ENCODE measurements at regions not wholly inside any gene's neighbourhood (a gene's known extent, or its start where the extent isn't known, plus 50 kb on each side); places are given as distances from the start of the nearest gene placed in this dataset.
A peak's percentile ranks its signal among the peaks of the same experiment; 100 is the strongest.
"Not testable (repeated sequence)": the region's sequence is repeated elsewhere in the genome, so short reads cannot be mapped to it uniquely, and the experiment has no call there.

DNA sequence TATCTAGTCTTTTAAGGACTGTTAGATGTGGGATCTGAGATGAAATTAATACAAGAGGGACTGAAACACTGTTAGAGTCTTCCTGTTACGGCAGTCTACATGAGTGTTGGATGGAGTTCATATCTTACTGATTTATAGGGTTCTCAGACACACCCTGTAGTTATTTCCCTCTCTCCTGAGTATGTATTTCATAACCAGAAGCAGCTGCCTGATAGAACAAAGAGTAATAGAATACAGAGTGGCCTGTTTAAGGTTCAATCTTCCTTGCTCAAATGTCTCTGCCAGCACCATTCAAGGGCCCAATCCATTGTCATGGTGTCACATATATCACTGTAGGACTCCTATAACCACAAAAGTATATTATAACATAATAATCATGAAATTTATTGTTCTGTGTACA, 1229.1 kb upstream of the ACVR2A start:
- no peak for DNase-seq (ENCODE audit: low read depth in 2 of 2)

DNA sequence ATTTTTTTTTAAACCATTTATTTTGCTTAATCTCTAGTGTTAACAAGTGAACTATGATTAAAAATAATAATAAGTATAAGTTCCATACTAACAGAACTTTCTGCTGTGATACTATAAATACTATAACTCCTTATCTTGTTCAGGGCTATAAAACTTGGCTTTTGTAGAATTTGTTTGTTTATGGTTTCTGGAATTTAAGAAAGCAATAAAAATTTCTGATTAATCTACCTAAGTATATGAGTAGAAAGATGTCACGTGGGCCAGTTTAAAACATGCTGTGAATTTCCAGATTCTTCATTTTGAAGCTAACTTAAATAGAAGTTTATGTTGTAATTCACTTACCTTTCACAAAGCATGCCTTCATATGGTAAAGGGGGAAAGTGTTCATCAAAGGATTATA, 1236.3 kb upstream of the ACVR2A start:
- DNase-seq (ENCODE audit: low read depth in 2 of 2) = no peak

DNA sequence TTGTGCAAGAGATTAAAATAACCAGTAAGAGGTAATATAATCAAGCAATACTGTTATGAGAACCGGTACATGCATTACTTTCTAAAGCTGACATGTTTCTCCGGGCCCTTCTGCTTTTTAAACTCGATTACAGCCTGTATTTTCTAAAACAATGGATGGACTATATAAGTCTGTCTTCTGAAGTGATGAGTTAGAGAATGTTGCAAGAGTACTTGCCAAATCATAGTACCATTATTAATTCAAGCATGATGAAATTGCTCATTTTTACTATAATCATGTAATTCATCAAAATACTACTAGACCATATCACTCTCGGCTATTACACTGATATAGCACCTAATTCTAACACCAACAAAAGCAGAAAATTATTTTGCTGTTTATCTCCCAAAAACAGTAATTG, 1240.3 kb upstream of the ACVR2A start:
- DNase-seq (ENCODE audit: low read depth in 2 of 2) = no peak

- no peak for DNase-seq (ENCODE audit: low read depth in 2 of 2)
These were observed 1242.0 kb upstream of the ACVR2A start for GRCh38 chr2:146602856-146603255.

GRCh38 chr2:146602383-146602782, 1242.4 kb upstream of the ACVR2A start:
- no peak for DNase-seq (ENCODE audit: low read depth in 2 of 2)

- no peak for DNase-seq (ENCODE audit: low read depth in 2 of 2)
These were observed 1246.0 kb upstream of the ACVR2A start for GRCh38 chr2:146598791-146599190.

GRCh38 chr2:146597291-146597690, 1247.5 kb upstream of the ACVR2A start:
- no peak for DNase-seq (ENCODE audit: low read depth in 2 of 2)

DNA sequence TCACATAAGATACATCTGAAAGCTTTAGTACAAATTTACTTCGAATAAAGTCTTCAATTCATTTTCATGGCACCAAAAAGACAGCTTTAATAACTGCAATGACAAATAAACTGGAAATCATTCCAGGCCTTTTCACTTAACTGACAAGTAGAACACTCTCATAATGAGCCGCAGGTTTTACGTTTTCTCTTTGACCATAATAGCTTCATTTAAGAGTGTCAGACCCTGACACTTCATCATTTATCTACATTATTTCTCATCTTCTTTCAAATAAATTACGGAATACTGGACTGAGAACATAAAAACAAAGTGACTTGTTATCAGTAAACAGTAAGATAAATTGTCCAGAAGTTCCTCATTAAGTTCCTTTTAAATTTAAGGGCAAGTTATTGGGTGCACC, 1252.9 kb upstream of the ACVR2A start:
- no peak for DNase-seq (ENCODE audit: low read depth in 2 of 2)

DNA sequence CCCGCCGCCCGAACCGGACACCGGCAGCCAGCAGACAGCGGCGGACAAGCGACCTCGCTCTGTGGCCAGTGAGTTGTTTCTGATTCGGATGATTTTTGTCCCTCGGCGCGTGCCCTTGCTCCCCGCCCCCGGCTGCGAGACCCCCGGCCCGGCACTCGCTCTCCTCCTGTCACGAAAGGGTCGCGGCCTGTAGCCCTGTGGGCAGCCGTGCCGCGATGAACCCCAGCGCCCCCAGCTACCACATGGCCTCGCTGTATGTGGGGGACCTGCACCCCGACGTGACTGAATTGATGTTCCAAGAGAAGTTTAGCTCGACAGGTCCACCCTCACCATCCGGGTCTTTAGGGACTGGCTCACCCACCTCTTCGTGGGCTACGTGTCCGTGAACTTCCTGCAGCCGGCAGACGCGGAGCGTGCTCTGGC, 1257.5 kb upstream of the ACVR2A start:
- DNase-seq (ENCODE audit: low read depth in 2 of 2) = no peak

- DNase-seq (ENCODE audit: low read depth in 2 of 2) = no peak
These were observed 1260.5 kb upstream of the ACVR2A start for GRCh38 chr2:146584316-146584715.

DNA sequence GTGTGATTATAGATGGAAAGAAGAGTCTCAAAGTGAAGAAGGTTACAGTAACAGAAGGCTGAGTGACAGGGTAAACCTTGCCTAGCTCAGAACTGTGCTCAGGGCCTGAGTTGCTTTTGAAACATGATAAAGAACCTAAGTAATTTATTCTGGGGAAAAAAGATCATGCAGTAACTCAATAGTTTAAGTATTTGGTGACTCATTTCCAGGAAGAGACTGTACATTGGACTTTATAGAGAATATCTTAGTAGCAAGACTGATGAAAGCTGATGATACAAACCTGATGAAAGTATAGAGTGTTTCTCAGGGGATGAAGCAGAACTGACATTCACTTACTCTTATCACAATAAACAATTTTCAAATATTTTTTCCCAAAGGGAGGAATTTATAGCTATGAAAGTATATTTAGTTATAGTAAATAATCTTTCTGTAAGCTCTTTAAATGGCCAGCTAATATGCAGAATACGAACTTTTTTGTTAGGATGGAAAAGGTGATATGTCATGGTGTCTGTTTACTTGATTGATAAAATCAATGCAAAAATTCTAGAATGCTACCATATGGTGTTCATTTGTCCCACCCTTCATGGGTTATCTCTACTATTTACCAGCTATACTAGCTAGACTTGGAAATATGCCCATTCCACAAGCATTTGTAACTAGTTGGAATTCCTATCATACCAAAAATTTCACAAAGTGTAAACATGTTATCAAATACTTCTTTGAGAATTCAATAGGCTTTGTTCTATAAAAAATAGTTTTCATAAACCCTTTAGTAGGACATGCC, 1265.5 kb upstream of the ACVR2A start:
- DNase-seq (ENCODE audit: low read depth in 2 of 2) = peak in 1 of 2 donors; percentile 10

DNA sequence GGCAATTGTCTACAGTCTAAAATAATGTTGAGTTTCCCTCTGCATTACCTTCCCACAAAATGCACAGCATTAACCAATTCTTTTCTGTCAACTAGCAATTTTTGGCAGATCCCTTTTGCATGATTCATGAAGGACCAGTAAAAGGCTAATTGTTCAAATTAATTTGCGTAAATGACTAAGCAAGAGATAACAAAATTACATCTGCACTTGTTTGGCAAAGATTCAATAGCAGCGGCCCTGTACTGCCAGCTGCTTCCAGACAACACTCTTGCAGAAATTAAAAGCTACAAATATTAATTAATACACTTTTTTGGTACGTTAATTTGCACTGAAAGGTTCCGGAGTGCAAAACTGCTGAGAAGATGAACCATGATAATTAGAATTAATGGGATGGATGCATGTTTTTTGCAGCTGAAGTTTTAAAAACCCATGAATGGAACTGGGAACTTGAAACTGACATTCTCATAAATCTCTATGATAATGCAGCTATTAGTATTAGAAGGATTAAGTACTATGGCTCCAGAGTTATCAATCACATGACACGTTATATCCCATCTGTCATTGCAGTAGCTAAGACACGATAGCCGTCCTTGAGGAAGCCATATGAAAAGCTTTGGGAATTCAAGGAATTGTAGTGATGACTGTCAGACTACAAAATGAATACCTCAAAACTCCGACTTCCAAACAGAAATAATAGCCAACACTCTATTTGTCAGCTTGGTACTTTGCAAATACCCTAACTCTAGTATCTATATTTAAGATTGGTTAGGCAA, 1268.3 kb upstream of the ACVR2A start:
- no peak for DNase-seq (ENCODE audit: low read depth in 2 of 2)

DNA sequence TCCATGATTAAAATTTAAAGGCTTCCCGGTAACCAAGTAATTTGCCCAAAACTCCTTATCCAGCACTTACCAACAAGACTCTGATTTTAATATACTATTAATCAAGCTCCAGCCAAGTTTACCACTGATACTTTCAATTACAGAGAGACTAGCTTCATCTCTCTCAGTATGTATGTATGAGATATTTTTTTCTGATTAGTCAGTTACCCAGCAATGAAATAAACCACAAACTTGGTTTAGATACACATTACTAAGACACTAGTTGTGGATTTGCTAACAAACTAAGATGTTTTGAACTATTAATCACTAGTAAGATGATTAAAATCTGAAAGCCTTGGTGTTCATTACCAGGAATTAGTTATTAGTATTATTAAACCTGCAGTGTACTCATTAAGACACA, 1272.2 kb upstream of the ACVR2A start:
- no peak for DNase-seq (ENCODE audit: low read depth in 2 of 2)

DNA sequence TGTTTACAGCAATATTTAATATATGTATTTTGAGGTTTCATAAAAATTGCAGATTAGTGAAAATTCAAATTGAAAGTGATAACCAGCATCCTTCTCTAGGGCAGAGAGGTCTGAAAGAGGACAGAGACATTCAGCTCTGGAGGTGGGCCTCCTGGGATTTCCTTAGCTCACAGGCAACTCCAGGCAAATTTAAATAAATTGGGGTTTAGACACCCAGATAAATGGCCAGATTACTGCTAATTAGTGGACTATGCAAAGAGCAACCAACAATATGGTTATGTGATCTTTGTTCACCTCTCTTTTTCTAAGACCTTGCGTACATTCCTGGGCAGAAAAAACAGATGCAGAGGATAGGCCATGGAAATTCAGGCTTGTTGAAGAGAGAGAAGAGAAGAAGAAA, 1282.8 kb upstream of the ACVR2A start:
- no peak for DNase-seq (ENCODE audit: low read depth in 2 of 2)

- peak in 1 of 2 donors; percentile 2 for DNase-seq (ENCODE audit: low read depth in 2 of 2)
These were observed 1297.6 kb upstream of the ACVR2A start for GRCh38 chr2:146547236-146547635.

- no peak for DNase-seq (ENCODE audit: low read depth in 2 of 2)
These were observed 1300.1 kb upstream of the ACVR2A start for GRCh38 chr2:146544701-146545100.

GRCh38 chr2:146541896-146542295, 1302.9 kb upstream of the ACVR2A start:
- DNase-seq (ENCODE audit: low read depth in 2 of 2) = no peak

- DNase-seq (ENCODE audit: low read depth in 2 of 2) = no peak
These were observed 1304.4 kb upstream of the ACVR2A start for GRCh38 chr2:146540271-146540932.

DNA sequence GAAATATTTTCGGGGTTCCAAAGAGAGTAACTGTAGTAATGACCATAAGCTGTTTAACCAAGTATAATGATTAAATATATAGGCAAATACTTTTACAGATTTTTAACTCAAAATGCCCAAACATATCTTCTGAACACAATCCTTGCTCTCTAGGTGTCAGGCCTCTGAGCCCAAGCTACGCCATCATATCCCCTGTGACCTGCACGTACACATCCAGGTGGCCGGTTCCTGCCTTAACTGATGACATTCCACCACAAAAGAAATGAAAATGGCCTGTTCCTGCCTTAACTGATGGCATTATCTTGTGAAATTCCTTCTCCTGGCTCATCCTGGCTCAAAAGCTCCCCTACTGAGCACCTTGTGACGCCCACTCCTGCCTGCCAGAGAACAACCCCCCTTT, 1305.1 kb upstream of the ACVR2A start:
- not testable (repeated sequence) for DNase-seq (ENCODE audit: low read depth in 2 of 2)

DNA sequence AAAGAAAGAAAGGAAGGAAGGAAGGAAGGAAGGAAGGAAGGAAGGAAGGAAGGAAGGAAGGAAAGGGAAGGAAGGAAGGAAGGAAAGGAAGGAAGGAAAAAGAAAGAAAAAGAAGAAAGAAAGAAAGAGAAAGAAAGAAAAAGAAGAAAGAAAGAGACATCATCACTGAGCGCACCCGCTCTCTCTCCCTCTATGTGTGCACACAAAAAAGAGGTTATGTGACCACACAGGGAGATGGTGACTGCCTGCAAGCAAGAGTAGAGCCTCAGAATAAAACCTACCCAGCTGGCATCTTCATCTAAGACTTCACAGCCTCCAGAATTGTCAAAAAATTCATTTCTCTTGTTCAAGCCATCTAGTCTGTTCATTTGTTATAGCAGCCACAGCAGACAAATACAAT, 1307.4 kb upstream of the ACVR2A start:
- no peak for DNase-seq (ENCODE audit: low read depth in 2 of 2)

DNA sequence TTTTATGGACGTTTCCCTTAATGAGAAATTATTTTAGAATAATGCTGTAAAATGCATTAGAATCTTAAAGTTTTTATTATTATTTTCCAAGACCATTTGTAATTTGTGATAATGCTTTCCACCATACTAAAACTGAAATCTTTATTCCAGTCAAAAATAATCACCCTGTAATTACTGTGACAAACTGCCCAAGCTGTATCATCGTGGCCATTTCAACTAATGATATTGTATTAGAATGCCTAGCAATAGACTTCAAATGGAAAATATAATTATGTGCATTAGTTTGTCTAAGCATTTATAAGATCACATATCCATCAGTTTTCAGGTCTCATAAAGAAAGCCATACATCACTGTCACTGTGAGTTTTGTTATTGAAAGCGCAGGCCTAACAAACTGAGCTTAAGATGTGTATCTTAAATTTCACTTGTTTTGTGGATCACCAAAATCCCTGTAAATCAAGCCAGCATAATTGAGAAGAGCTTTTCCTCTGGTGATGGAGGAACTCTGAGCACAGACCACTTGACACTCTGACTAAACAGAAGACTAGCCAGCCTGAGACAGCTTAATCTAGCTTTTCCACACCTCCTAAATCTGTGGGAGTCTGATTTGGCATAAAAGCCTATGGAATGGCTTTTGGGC, 1312.2 kb upstream of the ACVR2A start:
- no peak for DNase-seq (ENCODE audit: low read depth in 2 of 2)

- no peak for DNase-seq (ENCODE audit: low read depth in 2 of 2)
These were observed 1312.8 kb upstream of the ACVR2A start for GRCh38 chr2:146532009-146532408.

Measured in dermis microvascular lymphatic vessel endothelial cell (primary cell).